Fibroblast of lung (primary cell): ENCODE measurements at regions not wholly inside any gene's neighbourhood (a gene's known extent, or its start where the extent isn't known, plus 50 kb on each side); places are given as distances from the start of the nearest gene placed in this dataset.

Experiments
- DNase-seq, 2 donors: peaks; one replicate each; pipeline versions ENCODE4 v3.0.0 to v3.0.0-alpha.2; 2010; ENCODE audit warnings: low read depth in 2 of 2
- H2AFZ ChIP-seq: 2 replicates; pipeline ENCODE4 v1.5.1; 2012; ENCODE audit warnings: low read length, control low read depth, inconsistent platforms
- H3K27ac ChIP-seq: 2 replicates; pipeline ENCODE4 v1.5.1; 2011; ENCODE audit warnings: low read length, control low read depth; ENCODE audit not compliant: insufficient read depth
- H3K27me3 ChIP-seq: 2 replicates; pipeline ENCODE4 v1.5.1; 2011; ENCODE audit warnings: mild to moderate bottlenecking, low read length; ENCODE audit not compliant: control insufficient read depth, insufficient read depth
- H3K36me3 ChIP-seq: 2 replicates; pipeline ENCODE4 v1.5.1; 2011; ENCODE audit warnings: low read length; ENCODE audit not compliant: control insufficient read depth, insufficient read depth
- H3K4me1 ChIP-seq: 2 replicates; pipeline ENCODE4 v1.5.1; 2011; ENCODE audit warnings: low read length; ENCODE audit not compliant: control insufficient read depth, insufficient read depth; ENCODE audit errors: extremely low read depth
- H3K4me2 ChIP-seq: 2 replicates; pipeline ENCODE4 v1.5.1; 2011; ENCODE audit warnings: low read length, control low read depth; ENCODE audit not compliant: insufficient read depth; ENCODE audit errors: extremely low read depth
- H3K4me3 ChIP-seq, 4 experiments: fragments of 200-600 bp in 1 of 4; sonication (generic) in 1 of 4; replicated peaks in 1 of 4; 2 replicates each; pipeline ENCODE4 v1.5.1; 2011 to 2016; ENCODE audit warnings: low read length in 4 of 4, low read depth in 3 of 4, mild to moderate bottlenecking in 3 of 4, control low read depth in 2 of 4, inconsistent platforms in 1 of 4, mixed read lengths in 1 of 4; ENCODE audit not compliant: insufficient read depth in 1 of 4; ENCODE audit errors: control extremely low read depth in 1 of 4
- H3K79me2 ChIP-seq: 2 replicates; pipeline ENCODE4 v1.5.1; 2012; ENCODE audit warnings: mild to moderate bottlenecking, low read length, inconsistent platforms; ENCODE audit not compliant: control insufficient read depth, insufficient read depth
- H3K9ac ChIP-seq: 2 replicates; pipeline ENCODE4 v1.5.1; 2011; ENCODE audit warnings: mild to moderate bottlenecking, low read length, control low read depth; ENCODE audit not compliant: insufficient read depth
- H3K9me3 ChIP-seq: 2 replicates; pipeline ENCODE4 v1.5.1; 2012; ENCODE audit warnings: low read depth, low read length; ENCODE audit not compliant: control insufficient read depth, insufficient read depth
- H4K20me1 ChIP-seq: 2 replicates; pipeline ENCODE4 v1.5.1; 2011; ENCODE audit warnings: low read length; ENCODE audit not compliant: control insufficient read depth, insufficient read depth; ENCODE audit errors: extremely low read depth
- CTCF ChIP-seq, 2 donors: IDR thresholded peaks in 1 of 2; conservative IDR thresholded peaks in 1 of 2; 1 replicate in 1 of 2; 2 replicates in 1 of 2; pipeline ENCODE4 v1.5.1; 2011 to 2012; ENCODE audit warnings: low read length in 2 of 2, control low read depth in 1 of 2, inconsistent platforms in 1 of 2, low read depth in 1 of 2, mild to moderate bottlenecking in 1 of 2
- EZH2 ChIP-seq: IDR thresholded peaks from 2 replicates; pipeline ENCODE4 v1.5.1; 2012; ENCODE audit warnings: low read length, control low read depth, mild to moderate bottlenecking; ENCODE audit errors: missing control alignments

- Histone ChIP-seq H3K36me3 (no peaks in the 10 kb centered on the region), H3K79me2 (no peaks in the 10 kb centered on the region), H3K27me3 (no peaks in the 10 kb centered on the region), H3K9me3 (no peaks in the 10 kb centered on the region), H3K4me3 (no peak overlapping the region), H4K20me1 (no peaks in the 10 kb centered on the region), H2AFZ (no peak overlapping the region), H3K27ac (no peak overlapping the region), H3K4me1 (no peaks in the 10 kb centered on the region), H3K4me2 (no peak overlapping the region), H3K9ac (no peak overlapping the region)
- TF ChIP-seq CTCF (conservative IDR thresholded peaks at IDR 0.05 in 1 of 2, IDR thresholded peaks at IDR 0.05 in 1 of 2; ENCODE audit: low read depth in 1 of 2, low read length in 2 of 2) = no peak
- no peak for TF ChIP-seq EZH2
- DNase-seq = no peak
Measured at GRCh38 chr13:80605716-80606115, 264.8 kb upstream of the SPRY2 start.

GRCh38 chr13:80605011-80605410, 264.1 kb upstream of the SPRY2 start:
- no peak for DNase-seq
- Histone ChIP-seq H3K36me3 (no peaks in the 10 kb centered on the region), H4K20me1 (no peaks in the 10 kb centered on the region), H3K4me2 (no peak overlapping the region), H3K79me2 (no peaks in the 10 kb centered on the region), H3K9me3 (no peaks in the 10 kb centered on the region), H3K27ac (no peak overlapping the region), H3K4me1 (no peaks in the 10 kb centered on the region), H2AFZ (no peak overlapping the region), H3K9ac (no peak overlapping the region), H3K27me3 (no peaks in the 10 kb centered on the region), H3K4me3 (no peak overlapping the region)
- TF ChIP-seq CTCF (conservative IDR thresholded peaks at IDR 0.05 in 1 of 2, IDR thresholded peaks at IDR 0.05 in 1 of 2; ENCODE audit: low read depth in 1 of 2, low read length in 2 of 2) (no peak), EZH2 (no peak)

GRCh38 chr13:80604098-80604497, 263.2 kb upstream of the SPRY2 start:
- no peak for DNase-seq
- Histone ChIP-seq H3K79me2 (no peaks in the 10 kb centered on the region), H2AFZ (no peak overlapping the region), H4K20me1 (no peaks in the 10 kb centered on the region), H3K9me3 (no peaks in the 10 kb centered on the region), H3K9ac (no peak overlapping the region), H3K4me2 (no peak overlapping the region), H3K4me1 (no peaks in the 10 kb centered on the region), H3K27me3 (no peaks in the 10 kb centered on the region), H3K36me3 (no peaks in the 10 kb centered on the region), H3K27ac (no peak overlapping the region), H3K4me3 (no peak overlapping the region)
- no peak for TF ChIP-seq EZH2
- TF ChIP-seq CTCF (conservative IDR thresholded peaks at IDR 0.05 in 1 of 2, IDR thresholded peaks at IDR 0.05 in 1 of 2; ENCODE audit: low read depth in 1 of 2, low read length in 2 of 2) = no peak
